ENCODE measurements at regions not wholly inside any gene's neighbourhood (a gene's known extent, or its start where the extent isn't known, plus 50 kb on each side); places are given as distances from the start of the nearest gene placed in this dataset.
"Not testable (repeated sequence)": the region's sequence is repeated elsewhere in the genome, so short reads cannot be mapped to it uniquely, and the experiment has no call there.

- H3K27ac ChIP-seq (ENCODE audit: low read length); DNase-seq; H3K9ac ChIP-seq (ENCODE audit: low read length); H2AFZ ChIP-seq (ENCODE audit: low read length); H3K4me1 ChIP-seq (ENCODE audit: low read length); H3K36me3 ChIP-seq (ENCODE audit: insufficient read depth, low read length); H3K4me2 ChIP-seq (ENCODE audit: low read depth, low read length, poor library complexity, severe bottlenecking); H3K4me3 ChIP-seq (ENCODE audit: low read length); H3K9me3 ChIP-seq (ENCODE audit: low read length); H3K9me2 ChIP-seq (replicated peaks; ENCODE audit: insufficient read depth, low read length); H4K20me1 ChIP-seq (ENCODE audit: insufficient read depth, low read depth, low read length); H3K79me2 ChIP-seq (ENCODE audit: low read length); H3K27me3 ChIP-seq (ENCODE audit: low read length): not testable (repeated sequence)
Observed at GRCh38 chr15:22167521-22167920, 87.2 kb downstream of the OR4M2 start.

GRCh38 chr15:22173029-22173998 lies 93.0 kb downstream of the OR4M2 start:
- H2AFZ ChIP-seq (ENCODE audit: low read length); DNase-seq; H3K9me2 ChIP-seq (replicated peaks; ENCODE audit: insufficient read depth, low read length); H3K4me3 ChIP-seq (ENCODE audit: low read length); H3K9ac ChIP-seq (ENCODE audit: low read length); H3K36me3 ChIP-seq (ENCODE audit: insufficient read depth, low read length); H4K20me1 ChIP-seq (ENCODE audit: insufficient read depth, low read depth, low read length); H3K9me3 ChIP-seq (ENCODE audit: low read length); H3K79me2 ChIP-seq (ENCODE audit: low read length); H3K4me1 ChIP-seq (ENCODE audit: low read length); H3K4me2 ChIP-seq (ENCODE audit: low read depth, low read length, poor library complexity, severe bottlenecking); H3K27me3 ChIP-seq (ENCODE audit: low read length); H3K27ac ChIP-seq (ENCODE audit: low read length): not testable (repeated sequence)

- not testable (repeated sequence) for DNase-seq; H3K27ac ChIP-seq (ENCODE audit: low read length); H3K4me3 ChIP-seq (ENCODE audit: low read length)
Observed at GRCh38 chr15:22174088-22174487, 93.8 kb downstream of the OR4M2 start.

GRCh38 chr15:22177965-22178364 lies 97.6 kb downstream of the OR4M2 start:
- not testable (repeated sequence) for H3K4me2 ChIP-seq (ENCODE audit: low read depth, low read length, poor library complexity, severe bottlenecking); H3K9me3 ChIP-seq (ENCODE audit: low read length); H3K4me3 ChIP-seq (ENCODE audit: low read length); H3K4me1 ChIP-seq (ENCODE audit: low read length); H3K27ac ChIP-seq (ENCODE audit: low read length); H3K27me3 ChIP-seq (ENCODE audit: low read length); H3K79me2 ChIP-seq (ENCODE audit: low read length); H2AFZ ChIP-seq (ENCODE audit: low read length); DNase-seq; H3K9me2 ChIP-seq (replicated peaks; ENCODE audit: insufficient read depth, low read length); H3K36me3 ChIP-seq (ENCODE audit: insufficient read depth, low read length); H4K20me1 ChIP-seq (ENCODE audit: insufficient read depth, low read depth, low read length); H3K9ac ChIP-seq (ENCODE audit: low read length)

More at GRCh38 chr15:22174088-22174487, 93.8 kb downstream of the OR4M2 start:
- not testable (repeated sequence) for H3K9ac ChIP-seq (ENCODE audit: low read length); H3K9me3 ChIP-seq (ENCODE audit: low read length); H3K36me3 ChIP-seq (ENCODE audit: insufficient read depth, low read length); H3K9me2 ChIP-seq (replicated peaks; ENCODE audit: insufficient read depth, low read length); H2AFZ ChIP-seq (ENCODE audit: low read length); H3K4me2 ChIP-seq (ENCODE audit: low read depth, low read length, poor library complexity, severe bottlenecking); H3K4me1 ChIP-seq (ENCODE audit: low read length); H3K27me3 ChIP-seq (ENCODE audit: low read length); H4K20me1 ChIP-seq (ENCODE audit: insufficient read depth, low read depth, low read length); H3K79me2 ChIP-seq (ENCODE audit: low read length)

- not testable (repeated sequence) for H3K27me3 ChIP-seq (ENCODE audit: low read length); H3K4me3 ChIP-seq (ENCODE audit: low read length); H3K9me2 ChIP-seq (replicated peaks; ENCODE audit: insufficient read depth, low read length); H3K27ac ChIP-seq (ENCODE audit: low read length); H3K9ac ChIP-seq (ENCODE audit: low read length); H4K20me1 ChIP-seq (ENCODE audit: insufficient read depth, low read depth, low read length); H3K79me2 ChIP-seq (ENCODE audit: low read length); H3K9me3 ChIP-seq (ENCODE audit: low read length); H3K36me3 ChIP-seq (ENCODE audit: insufficient read depth, low read length); H3K4me2 ChIP-seq (ENCODE audit: low read depth, low read length, poor library complexity, severe bottlenecking); DNase-seq; H3K4me1 ChIP-seq (ENCODE audit: low read length); H2AFZ ChIP-seq (ENCODE audit: low read length)
Observed at GRCh38 chr15:22178438-22178837, 98.1 kb downstream of the OR4M2 start.

- DNase-seq; H3K4me1 ChIP-seq (ENCODE audit: low read length); H3K4me2 ChIP-seq (ENCODE audit: low read depth, low read length, poor library complexity, severe bottlenecking); H3K9me3 ChIP-seq (ENCODE audit: low read length); H2AFZ ChIP-seq (ENCODE audit: low read length); H3K79me2 ChIP-seq (ENCODE audit: low read length); H3K9ac ChIP-seq (ENCODE audit: low read length); H3K9me2 ChIP-seq (replicated peaks; ENCODE audit: insufficient read depth, low read length); H4K20me1 ChIP-seq (ENCODE audit: insufficient read depth, low read depth, low read length); H3K27me3 ChIP-seq (ENCODE audit: low read length); H3K4me3 ChIP-seq (ENCODE audit: low read length); H3K27ac ChIP-seq (ENCODE audit: low read length); H3K36me3 ChIP-seq (ENCODE audit: insufficient read depth, low read length): not testable (repeated sequence)
Observed at GRCh38 chr15:22179043-22179442, 98.7 kb downstream of the OR4M2 start.

GRCh38 chr15:22180611-22181010 lies 100.3 kb downstream of the OR4M2 start:
- DNase-seq, result not testable (repeated sequence)

GRCh38 chr15:22184678-22185077 lies 104.4 kb downstream of the OR4M2 start:
- H4K20me1 ChIP-seq (ENCODE audit: insufficient read depth, low read depth, low read length); H3K36me3 ChIP-seq (ENCODE audit: insufficient read depth, low read length); H3K4me3 ChIP-seq (ENCODE audit: low read length); H3K9me3 ChIP-seq (ENCODE audit: low read length); H3K27ac ChIP-seq (ENCODE audit: low read length); H3K9me2 ChIP-seq (replicated peaks; ENCODE audit: insufficient read depth, low read length); H3K9ac ChIP-seq (ENCODE audit: low read length); H3K4me1 ChIP-seq (ENCODE audit: low read length); H2AFZ ChIP-seq (ENCODE audit: low read length); DNase-seq; H3K79me2 ChIP-seq (ENCODE audit: low read length); H3K27me3 ChIP-seq (ENCODE audit: low read length); H3K4me2 ChIP-seq (ENCODE audit: low read depth, low read length, poor library complexity, severe bottlenecking): not testable (repeated sequence)

More at GRCh38 chr15:22180611-22181010, 100.3 kb downstream of the OR4M2 start:
- H2AFZ ChIP-seq (ENCODE audit: low read length); H3K4me2 ChIP-seq (ENCODE audit: low read depth, low read length, poor library complexity, severe bottlenecking); H4K20me1 ChIP-seq (ENCODE audit: insufficient read depth, low read depth, low read length); H3K9me2 ChIP-seq (replicated peaks; ENCODE audit: insufficient read depth, low read length); H3K27me3 ChIP-seq (ENCODE audit: low read length); H3K79me2 ChIP-seq (ENCODE audit: low read length); H3K36me3 ChIP-seq (ENCODE audit: insufficient read depth, low read length); H3K4me1 ChIP-seq (ENCODE audit: low read length); H3K27ac ChIP-seq (ENCODE audit: low read length); H3K9me3 ChIP-seq (ENCODE audit: low read length); H3K9ac ChIP-seq (ENCODE audit: low read length); H3K4me3 ChIP-seq (ENCODE audit: low read length): not testable (repeated sequence)

Data from Karpas-422 (cell line).